DND-41 (cell line): ENCODE measurements at regions not wholly inside any gene's neighbourhood (a gene's known extent, or its start where the extent isn't known, plus 50 kb on each side); places are given as distances from the start of the nearest gene placed in this dataset.

Experiments
- ATAC-seq: fragments of 200-7000 bp; cut with Tn5 transposase; 3 replicates; pipeline ENCODE4 v1.9.1; 2021; ENCODE audit warnings: low read depth; ENCODE audit not compliant: insufficient read depth
- DNase-seq: peaks from one replicate; pipeline ENCODE4 v3.0.0-alpha.2; 2020
- H2AFZ ChIP-seq: 2 replicates; pipeline ENCODE4 v1.6.0; 2012; ENCODE audit warnings: low read depth, low read length
- H3K27ac ChIP-seq: 2 replicates; pipeline ENCODE4 v1.5.1; 2012; ENCODE audit warnings: low read length, inconsistent platforms
- H3K27me3 ChIP-seq: fragments of 200-600 bp; sonication (generic); 2 replicates; pipeline ENCODE4 v1.6.0; 2012; ENCODE audit warnings: low read length, mild to moderate bottlenecking, inconsistent platforms; ENCODE audit not compliant: insufficient read depth, poor library complexity
- H3K36me3 ChIP-seq: 2 replicates; pipeline ENCODE4 v1.5.1; 2012; ENCODE audit warnings: low read length, inconsistent platforms; ENCODE audit not compliant: insufficient read depth
- H3K4me1 ChIP-seq: 2 replicates; pipeline ENCODE4 v1.5.1; 2012; ENCODE audit warnings: mild to moderate bottlenecking, low read length; ENCODE audit not compliant: insufficient read depth
- H3K4me2 ChIP-seq: 2 replicates; pipeline ENCODE4 v1.6.0; 2012; ENCODE audit warnings: mild to moderate bottlenecking, moderate library complexity, low read length, inconsistent platforms; ENCODE audit not compliant: insufficient read depth
- H3K4me3 ChIP-seq, 2 experiments: fragments of 200-600 bp in 1 of 2; shearing (Covaris generic) in 1 of 2; 2 replicates each; pipeline ENCODE4 v1.5.1; 2012 to 2016; ENCODE audit warnings: inconsistent platforms in 2 of 2, low read length in 2 of 2, mild to moderate bottlenecking in 2 of 2, low read depth in 1 of 2, moderate library complexity in 1 of 2
- H3K79me2 ChIP-seq: 2 replicates; pipeline ENCODE4 v1.6.0; 2012; ENCODE audit warnings: low read length, inconsistent platforms; ENCODE audit not compliant: insufficient read depth
- H3K9ac ChIP-seq: 2 replicates; pipeline ENCODE4 v1.6.0; 2012; ENCODE audit warnings: low read depth, mild to moderate bottlenecking, inconsistent platforms, low read length, moderate library complexity
- H3K9me3 ChIP-seq: 2 replicates; pipeline ENCODE4 v1.5.1; 2012; ENCODE audit warnings: low read length, moderate library complexity, mild to moderate bottlenecking, inconsistent platforms; ENCODE audit not compliant: insufficient read depth, severe bottlenecking
- H4K20me1 ChIP-seq: 2 replicates; pipeline ENCODE4 v1.6.0; 2012; ENCODE audit warnings: low read length; ENCODE audit not compliant: insufficient read depth
- CTCF ChIP-seq: IDR thresholded peaks from 2 replicates; pipeline ENCODE4 v1.5.1; 2012; ENCODE audit warnings: borderline replicate concordance, low read length, moderate library complexity, mild to moderate bottlenecking; ENCODE audit not compliant: poor library complexity, severe bottlenecking; ENCODE audit errors: extremely low read depth
- EZH2 ChIP-seq: IDR thresholded peaks from 3 replicates; pipeline ENCODE4 v1.6.1; 2012; ENCODE audit warnings: borderline replicate concordance, low read depth, mild to moderate bottlenecking, moderate library complexity, low read length, inconsistent platforms; ENCODE audit not compliant: severe bottlenecking

GRCh38 chr1:38371505-38371844 is 324.9 kb upstream of the POU3F1 start:
- Histone ChIP-seq H4K20me1 (no peaks in the 10 kb centered on the region), H3K4me1 (no peaks in the 10 kb centered on the region), H3K27me3 (peaks cover 4% of the 10 kb centered on the region), H3K4me2 (no peak overlapping the region), H2AFZ (no peak overlapping the region), H3K9ac (no peak overlapping the region), H3K27ac (no peak overlapping the region), H3K9me3 (peaks cover 10% of the 10 kb centered on the region), H3K36me3 (no peaks in the 10 kb centered on the region), H3K4me3 (no peak overlapping the region), H3K79me2 (no peaks in the 10 kb centered on the region)
- TF ChIP-seq EZH2 (no peak), CTCF (no peak)
- ATAC-seq (no peak), DNase-seq (no peak)

DNA sequence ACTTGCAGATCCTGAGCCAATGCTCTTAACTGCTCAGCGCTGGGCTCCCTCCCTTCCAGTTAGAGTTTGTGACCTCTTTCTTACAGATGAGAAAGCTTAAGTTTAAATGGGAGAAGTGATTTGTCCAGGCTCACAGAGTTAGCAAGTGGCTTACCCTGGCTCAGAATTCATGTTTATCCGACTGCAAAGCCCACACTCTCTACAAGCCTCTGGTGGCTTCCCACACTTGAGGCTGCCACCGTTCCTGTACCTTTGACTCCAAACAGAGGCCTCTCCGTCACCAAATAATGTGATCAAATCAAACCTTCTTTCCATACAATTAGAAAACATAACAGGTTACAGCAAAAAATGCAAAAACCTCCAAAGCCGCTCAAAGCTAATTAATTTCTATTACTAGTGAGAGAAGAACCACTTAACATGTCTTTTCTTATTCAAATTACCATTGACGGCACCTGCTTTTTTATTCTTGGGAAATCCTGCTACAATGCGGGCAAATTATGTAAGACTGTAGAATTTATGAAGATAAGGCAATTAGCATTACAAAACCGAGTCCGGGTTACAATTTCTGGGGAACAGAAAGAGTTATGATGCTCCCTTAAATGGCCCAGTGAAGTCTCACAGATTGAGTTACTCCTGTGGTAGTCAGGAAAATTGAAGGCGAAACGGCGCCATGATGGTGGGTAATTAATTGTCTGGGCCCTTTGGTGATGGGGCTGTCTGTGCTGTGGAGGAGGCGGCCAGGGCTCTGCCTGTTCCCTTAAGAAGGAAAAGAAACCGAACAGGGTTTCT is 324.3 kb upstream of the POU3F1 start:
- Histone ChIP-seq H3K4me2 (no peak overlapping the region), H3K9ac (no peak overlapping the region), H3K9me3 (peaks cover 10% of the 10 kb centered on the region), H3K4me1 (no peaks in the 10 kb centered on the region), H2AFZ (no peak overlapping the region), H3K27ac (no peak overlapping the region), H3K36me3 (no peaks in the 10 kb centered on the region), H3K27me3 (peaks cover 4% of the 10 kb centered on the region), H3K4me3 (no peak overlapping the region), H3K79me2 (no peaks in the 10 kb centered on the region), H4K20me1 (no peaks in the 10 kb centered on the region)
- ATAC-seq = no peak
- no peak for TF ChIP-seq CTCF
- TF ChIP-seq EZH2 = no peak
- no peak for DNase-seq

DNA sequence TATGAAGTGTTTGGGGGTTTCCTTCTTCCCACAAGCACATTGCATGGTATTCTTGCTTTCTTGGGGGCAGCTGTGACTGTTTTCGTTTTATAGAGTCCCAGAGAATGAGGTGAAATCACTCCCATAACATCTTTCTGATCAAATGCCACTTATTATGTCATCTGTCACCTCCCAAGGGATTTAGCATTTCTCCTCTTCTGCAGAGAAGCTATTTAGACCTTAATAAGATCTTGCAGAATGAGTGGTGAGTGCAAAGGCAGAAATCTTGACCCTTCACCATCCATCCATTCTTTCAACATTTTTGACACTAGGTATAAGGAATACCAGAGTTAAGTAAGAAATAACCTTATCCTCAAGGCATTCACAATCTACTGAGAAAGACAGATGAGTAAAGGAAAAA is 318.6 kb upstream of the POU3F1 start:
- no peaks in the 10 kb centered on the region for H3K4me1 ChIP-seq
- ATAC-seq = no peak
- TF ChIP-seq CTCF (no peak), EZH2 (no peak)

DNA sequence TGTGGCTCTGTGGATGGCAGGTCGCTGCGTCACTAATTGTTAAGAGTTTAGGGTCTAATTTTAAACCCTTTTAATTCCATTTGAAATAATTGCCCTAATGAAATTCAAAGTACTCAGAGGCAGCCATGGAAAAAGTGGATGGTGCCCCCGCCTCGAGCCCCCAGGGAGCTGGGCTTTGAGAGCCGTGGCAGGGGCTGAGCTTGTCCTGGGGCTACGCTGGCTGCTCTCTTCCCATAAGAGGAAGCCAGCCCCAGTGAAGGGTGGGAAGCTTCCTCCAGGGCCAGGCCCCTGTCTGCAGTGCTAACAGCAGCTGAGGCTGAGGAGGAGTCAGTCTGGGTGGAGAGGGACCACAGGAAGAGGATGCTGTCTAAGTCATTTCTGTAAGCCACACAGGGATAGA is 315.0 kb upstream of the POU3F1 start:
- DNase-seq (no peak), ATAC-seq (no peak)
- Histone ChIP-seq H3K4me3 (no peak overlapping the region), H3K79me2 (no peaks in the 10 kb centered on the region), H3K4me1 (no peaks in the 10 kb centered on the region), H4K20me1 (no peaks in the 10 kb centered on the region), H3K4me2 (no peak overlapping the region), H3K36me3 (no peaks in the 10 kb centered on the region), H3K27me3 (peaks cover 8% of the 10 kb centered on the region), H3K9me3 (no peaks in the 10 kb centered on the region), H2AFZ (no peak overlapping the region), H3K9ac (no peak overlapping the region), H3K27ac (no peak overlapping the region)
- TF ChIP-seq EZH2 = no peak
- TF ChIP-seq CTCF = no peak

More for the DNA sequence above, 318.6 kb upstream of the POU3F1 start:
- Histone ChIP-seq H3K36me3 (no peaks in the 10 kb centered on the region), H3K79me2 (no peaks in the 10 kb centered on the region), H3K9me3 (no peaks in the 10 kb centered on the region), H3K9ac (no peak overlapping the region), H4K20me1 (no peaks in the 10 kb centered on the region), H2AFZ (no peak overlapping the region), H3K27ac (no peak overlapping the region), H3K27me3 (peaks cover 12% of the 10 kb centered on the region), H3K4me2 (no peak overlapping the region), H3K4me3 (no peak overlapping the region)
- no peak for DNase-seq
